ENCODE measurements at regions not wholly inside any gene's neighbourhood (a gene's known extent, or its start where the extent isn't known, plus 50 kb on each side); places are given as distances from the start of the nearest gene placed in this dataset.

DNA sequence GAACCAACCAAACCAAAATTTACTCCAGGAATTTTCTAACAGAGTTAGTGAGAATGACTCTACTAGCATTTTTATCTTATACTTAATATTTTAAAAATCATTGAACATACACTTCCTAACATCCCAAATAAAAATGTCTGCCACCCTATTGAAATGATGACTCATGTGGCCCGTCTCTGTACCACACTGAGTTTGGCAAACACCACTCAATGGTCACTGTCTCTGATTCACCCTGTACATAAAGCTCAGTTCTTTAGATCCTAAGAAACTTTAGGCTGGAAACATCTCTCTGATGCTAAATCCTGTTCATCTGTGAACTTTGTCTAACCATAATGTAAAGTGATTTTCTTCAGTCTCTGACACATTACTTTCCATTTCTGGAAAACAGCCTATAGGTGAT is 182.0 kb downstream of the CWF19L2 start (continued):
- TF ChIP-seq ZFP1 (CRISPR knock-in tag; IDR thresholded peaks at IDR 0.05): no peak
- TF ChIP-seq PHB2 (IDR thresholded peaks at IDR 0.05; ENCODE audit: low read depth): no peak
- no peak for TF ChIP-seq ZNF431 (CRISPR knock-in tag; IDR thresholded peaks at IDR 0.05)
- TF ChIP-seq NCOA6 (IDR thresholded peaks at IDR 0.05): no peak
- no peak for TF ChIP-seq ZNF347 (CRISPR knock-in tag; IDR thresholded peaks at IDR 0.05; ENCODE audit: low read depth)
- TF ChIP-seq GATAD2B (IDR thresholded peaks at IDR 0.05; ENCODE audit: borderline replicate concordance): no peak
- no peak for TF ChIP-seq L3MBTL2 (IDR thresholded peaks at IDR 0.05)
- TF ChIP-seq MTA1 (IDR thresholded peaks at IDR 0.05; ENCODE audit: borderline replicate concordance): no peak
- no peak for TF ChIP-seq SMARCC2 (IDR thresholded peaks at IDR 0.05; ENCODE audit: low read depth)

DNA sequence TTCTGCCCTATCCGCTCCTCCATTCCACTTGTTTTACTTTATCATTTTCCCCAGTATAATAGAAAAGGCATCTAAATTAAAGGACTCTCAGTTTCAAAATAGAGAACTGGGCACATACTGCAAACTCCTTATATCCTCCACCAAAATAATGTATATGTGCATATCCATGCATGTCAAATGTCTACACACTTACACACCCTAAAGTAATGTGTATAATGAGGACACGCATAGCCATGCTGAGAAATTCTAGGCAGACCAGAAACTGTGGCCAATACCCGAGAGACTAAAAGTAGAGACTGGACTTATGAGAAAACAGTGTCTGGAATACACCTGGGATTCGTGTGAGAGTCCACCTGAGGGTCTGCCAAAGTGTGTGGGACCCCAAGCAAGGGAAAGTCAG is 183.5 kb downstream of the CWF19L2 start:
- 6% methylated on average over 4 of the region's 4 CpGs for WGBS (ENCODE audit: insufficient coverage, low coverage, missing lambda C conversion rate)
- in situ Hi-C loops (cut with MboI): no loop called here
- CTCF ChIA-PET (ENCODE audit: low intra/inter-chr PET ratio): no interaction called here

More for the DNA sequence above, 183.5 kb downstream of the CWF19L2 start:
- intact Hi-C loops (cut with micrococcal nuclease): no loop called here
- DNase-seq (ENCODE audit: extremely low read depth in 1 of 4, low spot score in 3 of 4): no peak
- no peak overlapping the region for H2AFZ ChIP-seq (ENCODE audit: low read depth, low read length)
- no peak for FAIRE-seq
- no peak overlapping the region; the same call in 2 of the 3 replicates for H3K27ac ChIP-seq (ENCODE audit: extremely low read depth, low read depth, low read length)
- H4K20me1 ChIP-seq (replicated peaks; ENCODE audit: control insufficient read depth, insufficient read depth, low read length): no peaks in the 10 kb centered on the region
- no peaks in the 10 kb centered on the region for H3K36me3 ChIP-seq (ENCODE audit: control insufficient read depth, insufficient read depth, low read length)
- no peaks in the 10 kb centered on the region for H3K4me1 ChIP-seq (replicated peaks in 1 of 2; ENCODE audit: control insufficient read depth in 2 of 2, insufficient read depth in 2 of 2, low read length in 2 of 2)
- no peaks in the 10 kb centered on the region for H3K79me2 ChIP-seq (ENCODE audit: control insufficient read depth, insufficient read depth, low read length)
- POLR2A ChIA-PET: no interaction called here
- H3K9ac ChIP-seq (ENCODE audit: insufficient read depth in 1 of 2, low read depth in 2 of 2, low read length in 2 of 2): no peak overlapping the region
- peaks cover 0 to 2% of the 10 kb centered on the region in 2 experiments; a peak in 1 of 5 replicates for H3K27me3 ChIP-seq (ENCODE audit: control insufficient read depth in 2 of 2, insufficient read depth in 2 of 2, low read length in 2 of 2)
- ATAC-seq: no peak
- H3K4me2 ChIP-seq (ENCODE audit: insufficient read depth, low read length): no peak overlapping the region
- no peaks in the 10 kb centered on the region for H3K9me3 ChIP-seq (replicated peaks; ENCODE audit: control insufficient read depth, insufficient read depth, low read depth, low read length)
- no peak overlapping the region for H3K4me3 ChIP-seq
- TF ChIP-seq EGR1 (conservative IDR thresholded peaks at IDR 0.05) (no peak), ZNF668 (CRISPR knock-in tag; IDR thresholded peaks at IDR 0.05) (no peak), FUS (optimal IDR thresholded peaks at IDR 0.05; ENCODE audit: low read depth, low read length) (no peak), NFRKB (IDR thresholded peaks at IDR 0.05; ENCODE audit: low read depth) (no peak), DIDO1 (tag; IDR thresholded peaks at IDR 0.05; ENCODE audit: low read depth) (no peak), ZNF431 (CRISPR knock-in tag; IDR thresholded peaks at IDR 0.05) (no peak)
- BruUV-seq (replicated peaks): no TSS peak
- H3K9me1 ChIP-seq (ENCODE audit: control insufficient read depth, insufficient read depth, low read length): no peaks in the 10 kb centered on the region
